ENCODE measurements at regions not wholly inside any gene's neighbourhood (a gene's known extent, or its start where the extent isn't known, plus 50 kb on each side); places are given as distances from the start of the nearest gene placed in this dataset.

DNA sequence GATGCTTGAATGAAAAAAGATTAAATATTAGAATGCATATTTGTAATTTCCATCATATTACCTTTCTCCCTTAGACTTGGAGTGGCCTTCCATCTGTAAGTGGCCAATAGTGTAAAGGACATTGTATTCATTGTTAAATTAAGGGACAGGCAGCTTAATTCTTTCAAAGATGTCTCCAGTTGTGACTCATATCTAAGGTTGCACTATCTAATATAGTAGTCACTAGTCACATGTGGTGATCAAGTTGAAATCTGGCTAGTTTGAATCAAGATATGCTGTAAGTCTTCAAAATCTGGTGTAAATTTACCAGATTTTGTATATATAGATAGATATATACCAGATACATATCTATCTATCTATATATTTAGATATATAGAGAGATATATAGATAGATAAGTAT is 52.4 kb upstream of the AGPS start:
- POLR2A ChIA-PET = no interaction called here

More for the DNA sequence above, 52.4 kb upstream of the AGPS start:
- dilution Hi-C loops (cut with MboI; ENCODE audit: extremely low pct_ligation_motif_present, low sequenced_read_pairs) (no loop called here), intact Hi-C loops (cut with micrococcal nuclease) (no loop called here)
- Histone ChIP-seq H3K9me1 (replicated peaks; ENCODE audit: control insufficient read depth, extremely low read depth, insufficient read depth, low read length) (no peaks in the 10 kb centered on the region), H2AFZ (ENCODE audit: low read depth, low read length) (no peak overlapping the region), H3K79me2 (ENCODE audit: control insufficient read depth, insufficient read depth, low read length) (no peaks in the 10 kb centered on the region), H3K4me2 (ENCODE audit: insufficient read depth, low read length) (no peak overlapping the region), H3K4me1 (ENCODE audit: control insufficient read depth, extremely low read depth, insufficient read depth, low read length) (peaks cover 25% of the 10 kb centered on the region), H3K4me3 (replicated peaks in 1 of 3; ENCODE audit: insufficient read depth in 1 of 3, low read depth in 1 of 3, low read length in 3 of 3) (no peak overlapping the region), H3K9me3 (replicated peaks; ENCODE audit: control insufficient read depth, insufficient read depth, low read length) (no peaks in the 10 kb centered on the region), H3K36me3 (ENCODE audit: control insufficient read depth in 2 of 2, extremely low read depth in 1 of 2, insufficient read depth in 2 of 2, low read length in 2 of 2) (no peaks in the 10 kb centered on the region), H4K20me1 (replicated peaks; ENCODE audit: control insufficient read depth, extremely low read depth, insufficient read depth, low read length) (no peaks in the 10 kb centered on the region), H3K27ac (ENCODE audit: insufficient read depth, low read depth, low read length) (no peak overlapping the region), H3K9ac (replicated peaks; ENCODE audit: extremely low read depth, insufficient read depth, low read length) (no peak overlapping the region), H3K27me3 (ENCODE audit: control insufficient read depth in 2 of 2, insufficient read depth in 2 of 2, low read length in 2 of 2) (no peaks in the 10 kb centered on the region)
- no TSS peak for BruUV-seq (replicated peaks)
- FAIRE-seq (no peak), DNase-seq (ENCODE audit: low read depth, low spot score) (no peak)
- CTCF ChIA-PET = interaction anchor here (8.4 kb wide), 1 partner anchor 75 kb away, joined by 195 read pairs; no protein-coding TSS in a partner anchor
- TF ChIP-seq MYC (IDR thresholded peaks at IDR 0.05; ENCODE audit: low read depth, low read length) (no peak), POLR2AphosphoS5 (IDR thresholded peaks at IDR 0.05; ENCODE audit: insufficient read depth, low read depth, low read length) (no peak), EZH2 (IDR thresholded peaks at IDR 0.05; ENCODE audit: borderline replicate concordance, low read depth, low read length, severe bottlenecking) (no peak), GATA2 (IDR thresholded peaks at IDR 0.05; ENCODE audit: insufficient read depth, insufficient read length, low read depth, low read length) (no peak), FOS (IDR thresholded peaks at IDR 0.05; ENCODE audit: borderline replicate concordance, insufficient read depth, low read length) (no peak), JUN (IDR thresholded peaks at IDR 0.05; ENCODE audit: borderline replicate concordance, insufficient read depth, insufficient read length, low read depth) (no peak)
- TF ChIP-seq, protein P1, sequence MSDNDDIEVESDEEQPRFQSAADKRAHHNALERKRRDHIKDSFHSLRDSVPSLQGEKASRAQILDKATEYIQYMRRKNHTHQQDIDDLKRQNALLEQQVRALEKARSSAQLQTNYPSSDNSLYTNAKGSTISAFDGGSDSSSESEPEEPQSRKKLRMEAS (IDR thresholded peaks at IDR 0.05; ENCODE audit: insufficient read depth, insufficient read length) = no peak
- TF ChIP-seq, protein P2, sequence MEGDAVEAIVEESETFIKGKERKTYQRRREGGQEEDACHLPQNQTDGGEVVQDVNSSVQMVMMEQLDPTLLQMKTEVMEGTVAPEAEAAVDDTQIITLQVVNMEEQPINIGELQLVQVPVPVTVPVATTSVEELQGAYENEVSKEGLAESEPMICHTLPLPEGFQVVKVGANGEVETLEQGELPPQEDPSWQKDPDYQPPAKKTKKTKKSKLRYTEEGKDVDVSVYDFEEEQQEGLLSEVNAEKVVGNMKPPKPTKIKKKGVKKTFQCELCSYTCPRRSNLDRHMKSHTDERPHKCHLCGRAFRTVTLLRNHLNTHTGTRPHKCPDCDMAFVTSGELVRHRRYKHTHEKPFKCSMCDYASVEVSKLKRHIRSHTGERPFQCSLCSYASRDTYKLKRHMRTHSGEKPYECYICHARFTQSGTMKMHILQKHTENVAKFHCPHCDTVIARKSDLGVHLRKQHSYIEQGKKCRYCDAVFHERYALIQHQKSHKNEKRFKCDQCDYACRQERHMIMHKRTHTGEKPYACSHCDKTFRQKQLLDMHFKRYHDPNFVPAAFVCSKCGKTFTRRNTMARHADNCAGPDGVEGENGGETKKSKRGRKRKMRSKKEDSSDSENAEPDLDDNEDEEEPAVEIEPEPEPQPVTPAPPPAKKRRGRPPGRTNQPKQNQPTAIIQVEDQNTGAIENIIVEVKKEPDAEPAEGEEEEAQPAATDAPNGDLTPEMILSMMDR (IDR thresholded peaks at IDR 0.05; ENCODE audit: extremely low read depth in 1 of 2, insufficient read depth in 1 of 2, low read depth in 1 of 2, low read length in 2 of 2) = no peak

Data from endothelial cell of umbilical vein (primary cell).